Activated CD8-positive, alpha-beta T cell treated with anti-CD3 and anti-CD28 coated beads for 36 hours (primary cell): ENCODE measurements at regions not wholly inside any gene's neighbourhood (a gene's known extent, or its start where the extent isn't known, plus 50 kb on each side); places are given as distances from the start of the nearest gene placed in this dataset.

Experiments
- ATAC-seq: fragments of 200-7000 bp; cut with Tn5 transposase; one replicate; pipeline ENCODE4 v1.10.0; 2021; ENCODE audit warnings: mild to moderate bottlenecking, moderate library complexity
- CTCF ChIA-PET: fragments of 350-600 bp; sonication (Branson Sonifier 250); formaldehyde crosslinking; loops from one replicate; lab custom pipeline; 2021; ENCODE audit warnings: antibody characterized with exemption; lab: Charles Lee
- POLR2A ChIA-PET: fragments of 350-600 bp; sonication (Branson Sonifier 250); formaldehyde crosslinking; loops from one replicate; lab custom pipeline; 2021; ENCODE audit warnings: antibody characterized with exemption; lab: Charles Lee
- DNase-seq: peaks from one replicate; pipeline ENCODE4 v3.0.0-alpha.2; 2020
- H3K27ac Mint-ChIP-seq: one replicate; pipeline ENCODE4 v1.8.0; 2021; ENCODE audit warnings: mild to moderate bottlenecking, mixed read lengths
- H3K27me3 Mint-ChIP-seq: one replicate; pipeline ENCODE4 v1.8.0; 2021; ENCODE audit warnings: mixed read lengths
- H3K36me3 Mint-ChIP-seq: one replicate; pipeline ENCODE4 v1.8.0; 2021; ENCODE audit warnings: low read depth, mixed read lengths
- H3K4me1 Mint-ChIP-seq: one replicate; pipeline ENCODE4 v1.8.0; 2021; ENCODE audit warnings: low read depth, mixed read lengths
- H3K4me3 Mint-ChIP-seq: one replicate; pipeline ENCODE4 v1.8.0; 2021; ENCODE audit warnings: mild to moderate bottlenecking, moderate library complexity, mixed read lengths
- H3K9me3 Mint-ChIP-seq: one replicate; pipeline ENCODE4 v1.8.0; 2021; ENCODE audit warnings: mixed read lengths
- CTCF ChIP-seq: fragments of 200-600 bp; IDR thresholded peaks from one replicate; pipeline ENCODE4 v1.8.0; 2022; ENCODE audit warnings: antibody characterized with exemption, mild to moderate bottlenecking
- intact Hi-C: fragments of 100-400 bp; cut with micrococcal nuclease; formaldehyde crosslinking; loops from one replicate; pipeline ENCODE4 v1.10.0; 2022

DNA sequence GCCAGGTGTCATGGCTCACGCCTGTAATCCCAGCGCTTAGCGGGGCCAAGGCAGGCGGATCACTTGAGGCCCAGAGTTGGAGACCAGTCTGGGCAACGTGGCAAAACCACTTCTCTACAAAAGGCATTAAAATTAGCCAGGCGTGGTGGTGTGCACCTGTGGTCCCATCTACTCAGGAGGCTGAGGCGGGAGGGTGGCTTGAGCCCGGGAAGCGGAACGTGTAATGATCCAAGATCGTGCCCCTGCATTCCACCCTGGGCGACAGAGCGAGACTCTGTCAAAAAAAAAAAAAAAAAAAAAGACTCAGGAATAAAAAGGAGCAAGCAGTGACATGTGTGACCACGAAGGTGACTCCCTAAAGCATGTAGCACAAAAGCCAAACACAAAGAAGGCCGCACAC lies 50.1 kb upstream of the SALL3 start:
- POLR2A ChIA-PET: no interaction called here
- Mint-ChIP-seq H3K9me3 (no peaks in the 10 kb centered on the region), H3K4me1 (no peaks in the 10 kb centered on the region), H3K27me3 (peaks cover 2% of the 10 kb centered on the region), H3K27ac (no peak overlapping the region), H3K36me3 (no peaks in the 10 kb centered on the region), H3K4me3 (no peak overlapping the region)
- CTCF ChIA-PET: no interaction called here
- TF ChIP-seq CTCF: no peak
- no peak for DNase-seq
- intact Hi-C loops: no loop called here
- no peak for ATAC-seq
